ENCODE measurements at regions not wholly inside any gene's neighbourhood (a gene's known extent, or its start where the extent isn't known, plus 50 kb on each side); places are given as distances from the start of the nearest gene placed in this dataset.

- Histone ChIP-seq H3K27me3 (ENCODE audit: control insufficient read depth, insufficient read depth, low read length) (no peaks in the 10 kb centered on the region), H3K27ac (ENCODE audit: low read depth in 2 of 2, low read length in 2 of 2) (no peak overlapping the region), H3K9me3 (ENCODE audit: control insufficient read depth in 2 of 3, insufficient read depth in 1 of 3, low read length in 3 of 3) (no peaks in the 10 kb centered on the region), H3K4me3 (ENCODE audit: low read length in 3 of 3) (peak overlapping the region in 1 of 3 donors; percentile 61), H3K36me3 (ENCODE audit: control insufficient read depth in 2 of 3, insufficient read depth in 3 of 3, low read length in 3 of 3) (no peaks in the 10 kb centered on the region), H3K4me1 (ENCODE audit: control insufficient read depth in 2 of 3, insufficient read depth in 2 of 3, low read depth in 1 of 3, low read length in 3 of 3) (no peaks in the 10 kb centered on the region), H3K9ac (ENCODE audit: low read length in 3 of 3) (peak overlapping the region in 1 of 3 donors; percentile 43)
- FAIRE-seq: no peak
- TF ChIP-seq, protein P1, sequence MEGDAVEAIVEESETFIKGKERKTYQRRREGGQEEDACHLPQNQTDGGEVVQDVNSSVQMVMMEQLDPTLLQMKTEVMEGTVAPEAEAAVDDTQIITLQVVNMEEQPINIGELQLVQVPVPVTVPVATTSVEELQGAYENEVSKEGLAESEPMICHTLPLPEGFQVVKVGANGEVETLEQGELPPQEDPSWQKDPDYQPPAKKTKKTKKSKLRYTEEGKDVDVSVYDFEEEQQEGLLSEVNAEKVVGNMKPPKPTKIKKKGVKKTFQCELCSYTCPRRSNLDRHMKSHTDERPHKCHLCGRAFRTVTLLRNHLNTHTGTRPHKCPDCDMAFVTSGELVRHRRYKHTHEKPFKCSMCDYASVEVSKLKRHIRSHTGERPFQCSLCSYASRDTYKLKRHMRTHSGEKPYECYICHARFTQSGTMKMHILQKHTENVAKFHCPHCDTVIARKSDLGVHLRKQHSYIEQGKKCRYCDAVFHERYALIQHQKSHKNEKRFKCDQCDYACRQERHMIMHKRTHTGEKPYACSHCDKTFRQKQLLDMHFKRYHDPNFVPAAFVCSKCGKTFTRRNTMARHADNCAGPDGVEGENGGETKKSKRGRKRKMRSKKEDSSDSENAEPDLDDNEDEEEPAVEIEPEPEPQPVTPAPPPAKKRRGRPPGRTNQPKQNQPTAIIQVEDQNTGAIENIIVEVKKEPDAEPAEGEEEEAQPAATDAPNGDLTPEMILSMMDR (IDR thresholded peaks at IDR 0.05; ENCODE audit: borderline replicate concordance, extremely low read depth, insufficient read depth): no peak
- intact Hi-C loops (cut with DNase I): no loop called here
- DNase-seq: no peak
Observed at GRCh38 chr5:88396751-88397281, 128.2 kb upstream of the TMEM161B start.

- intact Hi-C loops (cut with DNase I): no loop called here
- TF ChIP-seq, protein P1 (IDR thresholded peaks at IDR 0.05; ENCODE audit: borderline replicate concordance, extremely low read depth, insufficient read depth): no peak
- FAIRE-seq: no peak
- Histone ChIP-seq H3K27me3 (ENCODE audit: control insufficient read depth, insufficient read depth, low read length) (no peaks in the 10 kb centered on the region), H3K36me3 (ENCODE audit: control insufficient read depth in 2 of 3, insufficient read depth in 3 of 3, low read length in 3 of 3) (no peaks in the 10 kb centered on the region), H3K9me3 (ENCODE audit: control insufficient read depth in 2 of 3, insufficient read depth in 1 of 3, low read length in 3 of 3) (no peaks in the 10 kb centered on the region), H3K4me3 (ENCODE audit: low read length in 3 of 3) (no peak overlapping the region), H3K27ac (ENCODE audit: low read depth in 2 of 2, low read length in 2 of 2) (no peak overlapping the region), H3K9ac (ENCODE audit: low read length in 3 of 3) (no peak overlapping the region), H3K4me1 (ENCODE audit: control insufficient read depth in 2 of 3, insufficient read depth in 2 of 3, low read depth in 1 of 3, low read length in 3 of 3) (no peaks in the 10 kb centered on the region)
- DNase-seq: no peak
Observed at GRCh38 chr5:88396000-88396535, 127.4 kb upstream of the TMEM161B start.

DNA sequence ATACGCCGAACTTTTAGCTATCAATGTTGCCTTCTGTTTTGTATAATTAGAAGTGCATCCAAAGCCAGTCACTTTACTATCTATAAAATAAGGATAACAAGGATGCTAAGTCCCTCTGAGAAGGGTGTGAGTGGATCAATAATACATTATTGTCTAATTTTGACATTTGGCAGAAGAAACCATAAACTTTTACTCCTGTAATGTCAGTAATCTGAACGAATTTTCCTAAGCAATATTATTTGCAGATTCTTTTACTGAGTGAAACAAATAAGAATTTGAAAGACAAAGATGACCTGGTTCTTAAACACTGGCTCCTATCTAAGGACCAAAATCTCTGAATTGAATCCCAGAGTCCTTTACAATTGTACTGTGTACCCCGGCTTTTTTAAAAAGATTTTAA lies 126.6 kb upstream of the TMEM161B start:
- intact Hi-C loops (cut with DNase I): no loop called here
- Histone ChIP-seq H3K9ac (ENCODE audit: low read length in 3 of 3) (no peak overlapping the region), H3K27me3 (ENCODE audit: control insufficient read depth, insufficient read depth, low read length) (no peaks in the 10 kb centered on the region), H3K4me1 (ENCODE audit: control insufficient read depth in 2 of 3, insufficient read depth in 2 of 3, low read depth in 1 of 3, low read length in 3 of 3) (no peaks in the 10 kb centered on the region), H3K4me3 (ENCODE audit: low read length in 3 of 3) (no peak overlapping the region), H3K36me3 (ENCODE audit: control insufficient read depth in 2 of 3, insufficient read depth in 3 of 3, low read length in 3 of 3) (no peaks in the 10 kb centered on the region), H3K27ac (ENCODE audit: low read depth in 2 of 2, low read length in 2 of 2) (no peak overlapping the region), H3K9me3 (ENCODE audit: control insufficient read depth in 2 of 3, insufficient read depth in 1 of 3, low read length in 3 of 3) (no peaks in the 10 kb centered on the region)
- FAIRE-seq (no peak), DNase-seq (no peak)
- TF ChIP-seq, protein P1 (IDR thresholded peaks at IDR 0.05; ENCODE audit: borderline replicate concordance, extremely low read depth, insufficient read depth): no peak
